ENCODE measurements at regions not wholly inside any gene's neighbourhood (a gene's known extent, or its start where the extent isn't known, plus 50 kb on each side); places are given as distances from the start of the nearest gene placed in this dataset.

- TF ChIP-seq CTCF (conservative IDR thresholded peaks at IDR 0.05; ENCODE audit: low read depth, low read length) = no peak
- no peak for TF ChIP-seq EZH2 (IDR thresholded peaks at IDR 0.05; ENCODE audit: low read length, unreplicated experiment)
These were observed 107.3 kb upstream of the FAM98A start for GRCh38 chr2:33706410-33706809.
